ENCODE measurements at regions not wholly inside any gene's neighbourhood (a gene's known extent, or its start where the extent isn't known, plus 50 kb on each side); places are given as distances from the start of the nearest gene placed in this dataset.

GRCh38 chr9:91162311-91162710, 199.4 kb downstream of the AUH start:
- TF ChIP-seq CTCF (IDR thresholded peaks at IDR 0.05) = no peak
- TF ChIP-seq POLR2A (IDR thresholded peaks at IDR 0.05) = no peak
